HepG2 (cell line): ENCODE measurements at regions not wholly inside any gene's neighbourhood (a gene's known extent, or its start where the extent isn't known, plus 50 kb on each side); places are given as distances from the start of the nearest gene placed in this dataset.

Source experiments
- ATAC-seq: fragments of 200-7000 bp; cut with Tn5 transposase; 3 replicates; pipeline ENCODE4 v1.9.1; 2020; ENCODE audit warnings: mild to moderate bottlenecking, moderate library complexity
- BruUV-seq: library from RNA; stranded (reverse); fragments of 400-500 nt; replicated peaks from 2 replicates; lab custom pipeline; 2021; lab: Mats Ljungman, UMichigan
- CTCF ChIA-PET: fragments of 300-600 bp; formaldehyde crosslinking; extraction: SDS; loops from one replicate; lab custom pipeline; 2021; ENCODE audit warnings: low total read pairs, inconsistent platforms, low intra/inter-chr PET ratio; lab: Yijun Ruan, JAX
- POLR2A ChIA-PET: fragments of 350-600 bp; sonication (Branson Sonifier 250); formaldehyde crosslinking; loops from one replicate; lab custom pipeline; 2020; ENCODE audit warnings: antibody characterized with exemption, inconsistent platforms; lab: Yijun Ruan, JAX
- DNase-seq: peaks from one replicate; pipeline ENCODE4 v3.0.0-alpha.2; 2015; ENCODE audit warnings: low spot score
- FAIRE-seq: peaks from 3 replicates; lab custom pipeline; 2011; peaks lifted over from hg19 to GRCh38; lab: Jason Lieb, UNC
- H2AFZ ChIP-seq: one replicate; pipeline ENCODE4 v1.6.1; 2011; ENCODE audit warnings: low read length, inconsistent platforms
- H3K27ac ChIP-seq: fragments of 300-600 bp; 3 replicates; pipeline ENCODE4 v1.8.0; 2011; ENCODE audit warnings: mixed run types, mild to moderate bottlenecking, mixed read lengths, low read length, inconsistent platforms; ENCODE audit not compliant: insufficient read depth; ENCODE audit errors: extremely low read length
- H3K27me3 ChIP-seq, 2 experiments: fragments of 200-600 bp in 1 of 2; 2 replicates in 1 of 2; 3 replicates in 1 of 2; pipeline versions ENCODE4 v1.6.0 to v1.8.0; 2011; ENCODE audit warnings: low read length in 2 of 2, mild to moderate bottlenecking in 2 of 2, moderate library complexity in 2 of 2, inconsistent platforms in 1 of 2; ENCODE audit not compliant: insufficient read depth in 2 of 2, control insufficient read depth in 1 of 2
- H3K36me3 ChIP-seq, 2 experiments: fragments of 200-600 bp in 1 of 2; replicated peaks in 1 of 2; 2 replicates in 1 of 2; 3 replicates in 1 of 2; pipeline versions ENCODE4 v1.5.1 to v1.8.0; 2011; ENCODE audit warnings: low read length in 2 of 2, inconsistent platforms in 1 of 2; ENCODE audit not compliant: insufficient read depth in 2 of 2, control insufficient read depth in 1 of 2
- H3K4me1 ChIP-seq: 2 replicates; pipeline ENCODE4 v1.5.1; 2012; ENCODE audit warnings: low read length, inconsistent platforms; ENCODE audit not compliant: insufficient read depth
- H3K4me2 ChIP-seq: 2 replicates; pipeline ENCODE4 v1.6.0; 2011; ENCODE audit warnings: low read depth, low read length, inconsistent platforms
- H3K4me3 ChIP-seq, 3 experiments: fragments of 200-600 bp in 1 of 3; sonication (generic), shearing (Covaris generic) in 1 of 3; replicated peaks in 1 of 3; 2 replicates each; pipeline ENCODE4 v1.5.1; 2011 to 2016; ENCODE audit warnings: low read length in 3 of 3, inconsistent platforms in 2 of 3, low read depth in 2 of 3, mild to moderate bottlenecking in 2 of 3, control low read depth in 1 of 3, mixed read lengths in 1 of 3; ENCODE audit not compliant: insufficient read depth in 1 of 3
- H3K79me2 ChIP-seq: one replicate; pipeline ENCODE4 v1.6.1; 2011; ENCODE audit warnings: low read length, inconsistent platforms; ENCODE audit not compliant: insufficient read depth
- H3K9ac ChIP-seq: 2 replicates; pipeline ENCODE4 v1.6.0; 2011; ENCODE audit warnings: mild to moderate bottlenecking, low read depth, low read length, inconsistent platforms; ENCODE audit not compliant: insufficient read depth
- H3K9me3 ChIP-seq: 2 replicates; pipeline ENCODE4 v1.5.1; 2012; ENCODE audit warnings: mild to moderate bottlenecking, low read length
- H4K20me1 ChIP-seq: 2 replicates; pipeline ENCODE4 v1.6.0; 2011; ENCODE audit warnings: inconsistent platforms, mild to moderate bottlenecking, low read length, moderate library complexity; ENCODE audit not compliant: insufficient read depth
- CENPBD1 ChIP-seq: sonication (generic); formaldehyde crosslinking; IDR thresholded peaks from 2 replicates; pipeline ENCODE4 v1.8.0; 2022; ENCODE audit warnings: missing genetic modification reagents, low read depth, mild to moderate bottlenecking, borderline replicate concordance
- GATAD1 ChIP-seq: IDR thresholded peaks from 2 replicates; pipeline ENCODE4 v1.6.1; 2016; ENCODE audit warnings: missing genetic modification reagents, missing compliant biosample characterization
- GATAD2A ChIP-seq: IDR thresholded peaks from 2 replicates; pipeline ENCODE4 v1.6.1; 2016
- LRRFIP1 ChIP-seq: sonication (generic); formaldehyde crosslinking; conservative IDR thresholded peaks from 2 replicates; pipeline ENCODE4 v1.4.0; 2020; ENCODE audit warnings: missing genetic modification reagents
- MAX ChIP-seq: IDR thresholded peaks from 2 replicates; pipeline ENCODE4 v1.6.1; 2012; ENCODE audit warnings: inconsistent platforms
- PRPF4 ChIP-seq: fragments of 200-400 bp; formaldehyde crosslinking; IDR thresholded peaks from 2 replicates; pipeline ENCODE4 v1.6.1; 2016; ENCODE audit warnings: low read length, low read depth; ENCODE audit not compliant: poor library complexity, severe bottlenecking
- RERE ChIP-seq: IDR thresholded peaks from 2 replicates; pipeline ENCODE4 v1.6.1; 2016; ENCODE audit warnings: low read depth, missing genetic modification reagents, missing compliant biosample characterization
- RFX3 ChIP-seq: IDR thresholded peaks from 2 replicates; pipeline ENCODE4 v1.6.1; 2016; ENCODE audit warnings: missing biosample characterization, missing genetic modification reagents
- RORA ChIP-seq: sonication (generic); formaldehyde crosslinking; IDR thresholded peaks from 2 replicates; pipeline ENCODE4 v1.5.0; 2020; ENCODE audit warnings: mild to moderate bottlenecking, missing genetic modification reagents, moderate library complexity
- ZBTB7B ChIP-seq: sonication (generic); formaldehyde crosslinking; IDR thresholded peaks from 2 replicates; pipeline ENCODE4 v1.4.0; 2020; ENCODE audit warnings: missing genetic modification reagents
- ZIK1 ChIP-seq: sonication (generic); formaldehyde crosslinking; IDR thresholded peaks from 2 replicates; pipeline ENCODE4 v1.5.0; 2020; ENCODE audit warnings: mild to moderate bottlenecking, low read depth, missing genetic modification reagents, borderline replicate concordance
- ZNF746 ChIP-seq: sonication (generic); formaldehyde crosslinking; IDR thresholded peaks from 2 replicates; pipeline ENCODE4 v1.8.0; 2022; ENCODE audit warnings: mild to moderate bottlenecking, missing genetic modification reagents
- ZSCAN31 ChIP-seq: sonication (generic); formaldehyde crosslinking; IDR thresholded peaks from 2 replicates; pipeline ENCODE4 v1.5.0; 2020; ENCODE audit warnings: low read depth, mild to moderate bottlenecking, missing genetic modification reagents
- WGBS: methylation state at CpG from one replicate; pipeline ENCODE4 v1.1.6; 2017; ENCODE audit warnings: low lambda C conversion rate; 5-methylcytosine and 5-hydroxymethylcytosine counted together
- in situ Hi-C: cut with HindIII; loops from 2 replicates; pipeline ENCODE4 v1.10.0; 2017; ENCODE audit warnings: low pct_unique_long_range_greater_than_20kb; ENCODE audit not compliant: extremely low pct_ligation_motif_present
- intact Hi-C: fragments of 100-400 bp; cut with micrococcal nuclease; formaldehyde crosslinking; loops from one replicate; pipeline ENCODE4 v1.10.0; 2022; ENCODE audit not compliant: unreplicated experiment

GRCh38 chr7:65307651-65308299 lies 65.9 kb upstream of the ZNF92 start:
- Histone ChIP-seq H3K9me3 (no peaks in the 10 kb centered on the region), H3K4me2 (no peak overlapping the region), H3K79me2 (no peaks in the 10 kb centered on the region), H3K27ac (no peak overlapping the region), H3K9ac (no peak overlapping the region), H3K27me3 (no peaks in the 10 kb centered on the region), H3K4me3 (no peak overlapping the region), H3K36me3 (peaks cover 0 to 8% of the 10 kb centered on the region in 2 experiments; a peak in 2 of 5 replicates), H4K20me1 (no peaks in the 10 kb centered on the region), H3K4me1 (no peaks in the 10 kb centered on the region), H2AFZ (no peak overlapping the region)
- no TSS peak for BruUV-seq
- POLR2A ChIA-PET = no interaction called here
- DNase-seq = peak; percentile 57
- peak; percentile 66 for FAIRE-seq
- 62% methylated on average over 8 of the region's 8 CpGs for WGBS
- intact Hi-C loops = loop anchor here (1.0 kb wide), 2 partner anchors 91 to 356 kb away; no protein-coding TSS in a partner anchor
- in situ Hi-C loops = no loop called here
- CTCF ChIA-PET = interaction anchor here (0.8 to 2.6 kb wide), 3 partner anchors 71 to 91 kb away, joined by 3 to 21 read pairs (median 4); no protein-coding TSS in a partner anchor
- ATAC-seq = peak; percentile 92
- TF ChIP-seq CENPBD1 (CRISPR knock-in tag) = no peak
- TF ChIP-seq RORA = no peak
- TF ChIP-seq RFX3 (CRISPR knock-in tag) = no peak
- no peak for TF ChIP-seq ZNF746 (CRISPR knock-in tag)
- no peak for TF ChIP-seq ZIK1
- TF ChIP-seq RERE (CRISPR knock-in tag) = no peak
- 0 out of 2 replicates have a peak, but pooled peaks have one; percentile 22 for TF ChIP-seq ZSCAN31 (CRISPR knock-in tag)
- 0 out of 2 replicates have a peak, but pooled peaks have one; percentile 40 for TF ChIP-seq GATAD2A (CRISPR knock-in tag)
- no peak for TF ChIP-seq PRPF4
- TF ChIP-seq ZBTB7B = 0 out of 2 replicates have a peak, but pooled peaks have one; percentile 36
- TF ChIP-seq MAX = no peak
- no peak for TF ChIP-seq LRRFIP1 (CRISPR knock-in tag)
- 0 out of 2 replicates have a peak, but pooled peaks have one; percentile 25 for TF ChIP-seq GATAD1 (CRISPR knock-in tag)
